WERI-Rb-1 (cell line): ENCODE measurements at regions not wholly inside any gene's neighbourhood (a gene's known extent, or its start where the extent isn't known, plus 50 kb on each side); places are given as distances from the start of the nearest gene placed in this dataset.

Experiments
- DNase-seq: peaks from one replicate; pipeline ENCODE4 v3.0.0-alpha.2; 2020
- H3K27ac ChIP-seq: fragments of 250-450 bp; sonication (Bioruptor Pico); 2 replicates; pipeline ENCODE4 v1.5.1; 2020; ENCODE audit warnings: mild to moderate bottlenecking, moderate library complexity
- H3K27me3 ChIP-seq: fragments of 250-450 bp; sonication (Bioruptor Pico); 2 replicates; pipeline ENCODE4 v1.5.1; 2021; ENCODE audit warnings: mild to moderate bottlenecking, low read depth, moderate library complexity; ENCODE audit not compliant: insufficient read depth, severe bottlenecking
- H3K36me3 ChIP-seq: fragments of 250-450 bp; sonication (Bioruptor Pico); 2 replicates; pipeline ENCODE4 v1.5.1; 2020; ENCODE audit warnings: mild to moderate bottlenecking, moderate library complexity
- H3K4me3 ChIP-seq: 2 replicates; pipeline ENCODE4 v1.5.1; 2011; ENCODE audit warnings: low read depth, mild to moderate bottlenecking, control low read depth, low read length
- H3K9me3 ChIP-seq: fragments of 250-450 bp; sonication (Bioruptor Pico); 2 replicates; pipeline ENCODE4 v1.5.1; 2021; ENCODE audit warnings: mild to moderate bottlenecking, moderate library complexity; ENCODE audit not compliant: severe bottlenecking
- CTCF ChIP-seq: IDR thresholded peaks from 2 replicates; pipeline ENCODE4 v1.5.1; 2011; ENCODE audit warnings: low read depth, mild to moderate bottlenecking, control low read depth, inconsistent platforms, low read length

- H3K27ac ChIP-seq, result no peak overlapping the region
- no peak for TF ChIP-seq CTCF
- H3K36me3 ChIP-seq, result no peaks in the 10 kb centered on the region
- H3K27me3 ChIP-seq, result no peaks in the 10 kb centered on the region
- no peaks in the 10 kb centered on the region for H3K9me3 ChIP-seq
- no peak for DNase-seq
- H3K4me3 ChIP-seq, result no peak overlapping the region
Observed at GRCh38 chr4:136097676-136098075, 1434.6 kb downstream of the PCDH18 start.

GRCh38 chr4:136088211-136088867 is 1444.0 kb downstream of the PCDH18 start:
- H3K27ac ChIP-seq, result no peak overlapping the region
- H3K9me3 ChIP-seq, result no peaks in the 10 kb centered on the region
- no peak overlapping the region for H3K4me3 ChIP-seq
- H3K36me3 ChIP-seq, result no peaks in the 10 kb centered on the region
- no peak for TF ChIP-seq CTCF
- no peak for DNase-seq
- no peaks in the 10 kb centered on the region for H3K27me3 ChIP-seq

GRCh38 chr4:136078976-136079375 is 1453.3 kb downstream of the PCDH18 start:
- Histone ChIP-seq H3K9me3 (no peaks in the 10 kb centered on the region), H3K27me3 (no peaks in the 10 kb centered on the region), H3K36me3 (no peaks in the 10 kb centered on the region), H3K4me3 (no peak overlapping the region), H3K27ac (no peak overlapping the region)
- no peak for DNase-seq
- no peak for TF ChIP-seq CTCF

GRCh38 chr4:136056748-136057147 is 1475.5 kb downstream of the PCDH18 start:
- Histone ChIP-seq H3K9me3 (no peaks in the 10 kb centered on the region), H3K27ac (no peak overlapping the region), H3K4me3 (no peak overlapping the region), H3K36me3 (no peaks in the 10 kb centered on the region), H3K27me3 (no peaks in the 10 kb centered on the region)
- no peak for DNase-seq
- TF ChIP-seq CTCF, result no peak

GRCh38 chr4:136055360-136055759 is 1476.9 kb downstream of the PCDH18 start:
- Histone ChIP-seq H3K4me3 (no peak overlapping the region), H3K27me3 (no peaks in the 10 kb centered on the region), H3K9me3 (no peaks in the 10 kb centered on the region), H3K36me3 (no peaks in the 10 kb centered on the region), H3K27ac (no peak overlapping the region)
- no peak for TF ChIP-seq CTCF
- DNase-seq, result no peak

GRCh38 chr4:136036744-136037143 is 1495.5 kb downstream of the PCDH18 start:
- Histone ChIP-seq H3K27me3 (no peaks in the 10 kb centered on the region), H3K4me3 (no peak overlapping the region), H3K9me3 (no peaks in the 10 kb centered on the region), H3K27ac (no peak overlapping the region), H3K36me3 (no peaks in the 10 kb centered on the region)
- TF ChIP-seq CTCF, result no peak
- DNase-seq, result no peak
